AG20443 (cell line): ENCODE measurements at regions not wholly inside any gene's neighbourhood (a gene's known extent, or its start where the extent isn't known, plus 50 kb on each side); places are given as distances from the start of the nearest gene placed in this dataset.
"Not testable (repeated sequence)": the region's sequence is repeated elsewhere in the genome, so short reads cannot be mapped to it uniquely, and the experiment has no call there.

ENCODE experiments used
- DNase-seq: peaks from one replicate; pipeline ENCODE4 v3.0.0; 2012; ENCODE audit warnings: low spot score, mixed read lengths

- no peak for DNase-seq
Observed at GRCh38 chr4:187125062-187125461, 401.4 kb upstream of the FAT1 start.

- no peak for DNase-seq
Observed at GRCh38 chr4:187127456-187127855, 403.8 kb upstream of the FAT1 start.

GRCh38 chr4:187128222-187128621 is 404.6 kb upstream of the FAT1 start:
- DNase-seq = peak; percentile 74

GRCh38 chr4:187128976-187129375 is 405.3 kb upstream of the FAT1 start:
- peak; percentile 26 for DNase-seq

GRCh38 chr4:187131826-187132225 is 408.2 kb upstream of the FAT1 start:
- not testable (repeated sequence) for DNase-seq

GRCh38 chr4:187135878-187136277 is 412.2 kb upstream of the FAT1 start:
- DNase-seq = no peak

- DNase-seq = no peak
Observed at GRCh38 chr4:187139141-187139540, 415.5 kb upstream of the FAT1 start.

- DNase-seq = no peak
Observed at GRCh38 chr4:187141101-187141500, 417.4 kb upstream of the FAT1 start.

- no peak for DNase-seq
Observed at GRCh38 chr4:187149229-187149945, 425.7 kb upstream of the FAT1 start.

- DNase-seq = no peak
Observed at GRCh38 chr4:187157380-187157958, 433.8 kb upstream of the FAT1 start.

- no peak for DNase-seq
Observed at GRCh38 chr4:187158003-187158402, 434.3 kb upstream of the FAT1 start.

- DNase-seq = no peak
Observed at GRCh38 chr4:187160486-187160885, 436.8 kb upstream of the FAT1 start.

GRCh38 chr4:187166886-187167512 is 443.3 kb upstream of the FAT1 start:
- DNase-seq = no peak

GRCh38 chr4:187171706-187172339 is 448.2 kb upstream of the FAT1 start:
- peak; percentile 55 for DNase-seq

GRCh38 chr4:187172340-187172761 is 448.7 kb upstream of the FAT1 start:
- DNase-seq = peak; percentile 80

GRCh38 chr4:187174749-187175148 is 451.1 kb upstream of the FAT1 start:
- DNase-seq = no peak

- DNase-seq = no peak
Observed at GRCh38 chr4:187175197-187175596, 451.5 kb upstream of the FAT1 start.

GRCh38 chr4:187176261-187176910 is 452.7 kb upstream of the FAT1 start:
- no peak for DNase-seq

GRCh38 chr4:187178084-187178483 is 454.4 kb upstream of the FAT1 start:
- DNase-seq = no peak

- DNase-seq = no peak
Observed at GRCh38 chr4:187178587-187178986, 454.9 kb upstream of the FAT1 start.

- no peak for DNase-seq
Observed at GRCh38 chr4:187179086-187180058, 455.7 kb upstream of the FAT1 start.
